ENCODE measurements at regions not wholly inside any gene's neighbourhood (a gene's known extent, or its start where the extent isn't known, plus 50 kb on each side); places are given as distances from the start of the nearest gene placed in this dataset.

DNA sequence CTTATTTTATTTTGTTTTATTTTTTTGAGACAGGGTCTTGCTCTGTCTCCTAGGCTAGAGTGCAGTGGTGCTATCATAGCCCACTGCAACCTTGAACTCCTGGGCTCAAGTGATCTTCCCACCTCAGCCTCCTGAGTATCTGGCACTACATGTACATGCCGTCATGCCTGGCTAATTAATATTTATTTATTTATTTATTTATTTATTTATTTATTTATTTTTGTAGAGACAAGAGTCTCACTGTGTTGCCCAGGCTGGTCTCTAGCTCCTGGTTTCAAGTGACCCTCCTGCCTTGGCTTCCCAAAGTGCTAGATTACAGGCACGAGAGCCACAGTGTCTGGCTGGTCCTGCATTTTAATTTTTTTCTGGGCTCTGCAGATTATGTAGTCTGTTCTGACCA is 84.9 kb upstream of the BCOR start:
- DNase-seq: no peak

DNA sequence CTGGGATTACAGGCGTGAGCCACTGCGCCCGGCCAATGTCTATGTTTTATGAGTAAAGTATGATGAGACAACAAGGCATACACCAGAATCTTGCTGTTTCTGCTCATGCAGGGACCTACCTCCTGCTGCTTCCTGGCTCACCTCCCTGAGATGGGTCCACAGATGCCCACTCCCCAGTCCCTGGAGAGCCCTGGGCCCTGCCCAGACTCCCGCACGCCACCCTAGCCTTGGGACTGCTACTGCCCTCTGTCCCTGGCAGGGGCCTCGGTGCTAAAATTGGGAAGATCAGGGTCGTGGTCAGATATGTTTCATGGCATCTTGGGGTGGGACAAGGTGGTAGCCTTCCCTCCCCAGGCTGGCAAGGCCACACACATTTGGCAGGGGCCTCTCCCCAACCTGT is 84.3 kb upstream of the BCOR start:
- DNase-seq: no peak

DNA sequence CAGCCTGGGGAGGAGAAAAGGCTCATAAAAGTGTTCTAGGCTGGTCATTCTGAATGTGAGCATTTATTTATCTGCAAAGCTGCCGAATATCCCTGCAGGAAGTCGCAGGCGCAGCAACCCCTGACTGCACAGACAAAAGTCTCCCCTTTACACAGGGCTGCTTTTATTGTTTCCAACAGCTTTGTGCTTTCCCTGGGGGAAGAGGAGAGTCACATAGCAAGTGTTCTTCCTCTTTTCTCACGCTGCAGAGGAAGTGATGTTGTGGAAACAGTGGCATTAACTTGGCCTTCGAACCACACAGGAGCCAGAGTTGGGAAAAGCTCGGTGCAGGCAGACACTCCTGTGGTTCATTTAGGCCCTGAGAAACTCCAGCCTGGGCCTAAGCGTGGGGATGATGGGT is 81.5 kb upstream of the BCOR start:
- no peak for DNase-seq

DNA sequence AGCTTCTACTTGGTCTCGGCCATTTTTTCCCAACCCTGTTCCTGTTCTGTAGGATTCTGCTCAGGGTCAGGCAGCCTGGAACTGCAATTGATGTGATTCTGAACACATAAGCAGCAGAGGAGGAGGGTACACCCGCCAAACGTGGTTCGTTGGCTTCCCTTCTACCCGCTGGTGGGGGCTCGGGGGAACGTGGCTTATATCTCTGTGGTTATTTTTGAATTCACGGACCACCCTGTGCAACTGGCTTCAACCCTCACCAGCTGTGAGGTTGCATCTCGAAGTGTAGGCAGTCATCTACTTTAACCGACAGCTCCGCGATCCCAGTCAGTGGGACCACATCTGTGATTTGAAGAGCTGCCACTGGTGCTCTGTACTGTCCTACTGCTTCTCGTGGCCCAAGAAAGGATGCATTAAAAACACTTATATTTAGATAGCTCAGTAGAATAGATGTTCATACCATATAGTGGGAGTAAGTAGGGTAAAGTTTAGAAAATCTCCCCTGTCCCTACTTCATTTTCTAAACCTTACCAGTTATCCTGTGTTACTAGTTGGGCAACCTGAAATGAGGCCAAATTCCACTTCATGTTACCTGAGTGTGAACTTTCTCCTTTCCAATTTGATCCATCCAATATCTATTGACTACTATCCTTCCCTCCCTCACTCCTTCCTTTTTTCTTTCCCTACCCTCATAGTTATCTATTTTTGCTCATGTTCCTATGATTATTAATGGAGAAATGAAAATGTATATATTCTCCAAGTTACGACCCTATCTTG is 80.4 kb upstream of the BCOR start:
- no peak for DNase-seq

DNA sequence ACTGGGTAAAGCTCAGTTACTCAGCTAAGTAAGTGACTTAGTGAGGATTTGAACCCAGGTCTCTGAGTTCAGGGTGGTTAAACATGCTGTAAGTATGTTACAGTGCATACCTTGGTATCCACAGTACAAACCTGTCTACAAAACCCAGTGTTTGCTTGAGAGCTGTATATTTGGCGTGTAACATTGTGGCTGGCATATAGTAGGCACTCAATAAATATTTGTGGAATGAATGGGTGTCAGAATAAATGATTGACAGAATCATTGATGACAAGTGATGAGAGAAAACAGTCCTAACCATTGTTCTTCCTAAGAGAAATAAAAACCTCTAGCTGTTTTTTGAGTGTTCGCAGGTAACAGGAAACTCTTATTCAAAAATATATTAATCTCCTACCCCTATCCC is 79.7 kb upstream of the BCOR start:
- DNase-seq: no peak

DNA sequence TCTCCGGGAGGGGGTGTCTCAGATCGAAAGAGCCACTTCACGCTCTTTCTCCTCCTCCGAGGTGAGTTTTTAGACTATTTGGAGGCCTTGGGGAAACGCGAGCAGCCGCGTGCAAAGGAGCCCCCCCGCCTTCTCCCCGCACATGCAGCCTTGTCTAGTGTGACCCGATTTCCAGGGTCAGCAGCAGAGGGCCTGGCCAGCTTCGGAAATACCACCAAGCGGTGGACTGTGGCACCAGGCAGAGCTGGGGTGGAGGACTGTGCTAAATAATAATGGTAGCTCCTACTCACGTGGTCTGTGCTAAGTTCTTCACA is 79.3 kb upstream of the BCOR start:
- DNase-seq: peak; percentile 37

DNA sequence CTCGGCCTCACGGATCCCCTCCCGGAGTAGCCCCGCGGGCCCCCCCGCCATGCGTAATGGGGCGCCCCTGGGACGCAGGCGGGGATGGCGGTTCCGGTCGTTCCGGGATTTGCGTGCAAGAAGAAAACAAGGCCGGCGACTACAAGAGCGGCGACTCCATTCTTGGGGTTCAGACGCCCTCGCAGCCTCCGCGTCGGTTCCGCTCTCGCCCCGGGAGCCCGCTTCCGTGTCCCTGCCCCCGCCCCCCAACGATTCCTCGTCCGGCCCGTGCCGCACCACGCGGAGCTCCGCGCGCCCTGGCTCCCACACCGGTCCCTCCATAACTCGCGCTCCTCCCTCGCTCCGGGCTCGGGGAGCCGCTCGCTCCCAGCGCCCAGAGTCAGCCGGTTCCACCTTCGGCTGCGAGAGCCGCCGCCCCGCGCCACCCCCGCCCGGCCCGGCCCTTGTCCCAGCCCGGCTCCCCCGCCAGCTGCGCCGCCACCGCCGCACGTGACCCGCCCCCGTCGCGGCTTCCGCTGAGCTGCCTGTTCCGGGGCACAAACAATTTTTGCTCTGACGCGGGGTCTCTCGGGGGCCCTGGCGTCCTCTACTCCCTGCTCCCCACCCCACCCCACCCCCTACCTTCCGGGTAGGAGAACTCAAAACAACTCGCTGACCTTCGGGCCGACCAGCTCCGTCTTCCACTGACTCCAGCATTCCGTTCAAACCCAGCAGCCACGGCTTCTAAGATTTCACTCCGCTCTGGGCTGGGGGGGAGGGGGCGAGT is 78.8 kb upstream of the BCOR start:
- DNase-seq: no peak

DNA sequence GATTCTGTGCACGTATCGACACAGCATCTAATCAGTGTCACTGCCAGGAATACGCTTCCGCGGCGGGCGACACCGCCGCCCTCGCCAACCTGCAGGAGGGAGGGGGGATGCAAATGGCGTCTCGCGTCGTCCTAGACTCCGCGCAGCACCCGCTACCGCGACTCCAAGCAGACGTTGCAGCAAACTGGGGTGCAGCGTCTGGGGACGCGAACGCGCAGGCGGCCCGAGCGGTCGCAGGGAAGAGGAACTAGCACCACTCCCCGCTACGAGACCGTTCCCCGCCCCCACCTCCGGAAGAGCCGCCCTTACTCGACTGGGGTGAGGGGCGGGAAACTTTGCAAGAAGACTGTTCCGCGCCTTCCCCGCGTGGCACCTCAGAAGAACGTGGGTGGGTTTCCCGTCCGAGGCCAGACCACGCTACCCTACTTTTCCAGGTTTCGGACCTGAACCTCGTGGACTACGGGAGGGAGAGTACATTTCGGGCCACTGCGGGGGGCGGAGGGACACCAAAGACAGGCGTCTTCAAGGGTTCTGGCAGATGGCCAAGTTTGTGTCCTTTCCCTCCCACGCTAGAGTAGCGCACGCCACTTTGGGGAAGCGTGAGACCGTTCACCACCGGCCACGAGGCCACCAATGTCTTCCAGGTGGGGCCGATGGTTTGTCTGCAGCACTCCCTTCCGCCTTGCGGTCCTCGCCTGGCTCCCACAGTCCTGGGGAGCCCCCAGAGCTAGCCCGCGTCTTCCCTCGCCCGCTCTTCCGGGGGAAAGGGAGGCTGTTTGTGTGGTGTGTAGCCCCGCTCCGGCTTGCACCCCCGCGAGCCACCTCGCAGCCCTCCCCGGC is 78.0 kb upstream of the BCOR start:
- peak; percentile 65 for DNase-seq

DNA sequence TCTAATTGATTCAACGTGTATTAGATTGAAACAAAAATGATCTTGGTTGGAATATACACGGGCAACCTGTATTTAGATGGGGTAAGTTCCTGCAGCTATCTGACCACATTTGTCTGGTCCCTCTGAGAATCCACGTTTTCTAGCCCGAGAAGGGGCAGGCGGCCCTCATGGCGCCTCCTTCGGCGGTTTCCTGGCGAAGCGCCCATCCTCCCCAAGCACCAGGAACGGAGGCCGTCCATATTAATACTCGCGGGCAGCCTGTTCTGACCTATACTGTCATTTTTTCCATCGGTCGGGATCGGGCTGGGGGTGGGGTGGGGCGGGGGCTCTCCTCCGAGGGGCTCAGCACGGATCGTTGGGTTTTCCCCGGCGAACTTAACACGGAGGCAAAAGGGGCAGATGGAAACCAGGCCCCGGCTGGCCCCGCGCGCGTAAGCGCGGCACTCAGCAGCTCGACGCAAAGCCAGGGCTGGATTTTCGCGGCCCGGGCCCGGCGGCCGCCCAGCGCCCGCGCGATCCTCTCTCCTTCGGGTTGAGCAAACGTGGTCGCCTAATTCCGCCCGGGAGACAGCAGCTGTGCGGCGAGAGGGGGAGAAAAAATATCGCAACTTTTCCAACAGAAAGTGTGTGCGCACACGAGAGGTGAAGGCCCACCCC is 77.2 kb upstream of the BCOR start:
- DNase-seq: no peak

DNA sequence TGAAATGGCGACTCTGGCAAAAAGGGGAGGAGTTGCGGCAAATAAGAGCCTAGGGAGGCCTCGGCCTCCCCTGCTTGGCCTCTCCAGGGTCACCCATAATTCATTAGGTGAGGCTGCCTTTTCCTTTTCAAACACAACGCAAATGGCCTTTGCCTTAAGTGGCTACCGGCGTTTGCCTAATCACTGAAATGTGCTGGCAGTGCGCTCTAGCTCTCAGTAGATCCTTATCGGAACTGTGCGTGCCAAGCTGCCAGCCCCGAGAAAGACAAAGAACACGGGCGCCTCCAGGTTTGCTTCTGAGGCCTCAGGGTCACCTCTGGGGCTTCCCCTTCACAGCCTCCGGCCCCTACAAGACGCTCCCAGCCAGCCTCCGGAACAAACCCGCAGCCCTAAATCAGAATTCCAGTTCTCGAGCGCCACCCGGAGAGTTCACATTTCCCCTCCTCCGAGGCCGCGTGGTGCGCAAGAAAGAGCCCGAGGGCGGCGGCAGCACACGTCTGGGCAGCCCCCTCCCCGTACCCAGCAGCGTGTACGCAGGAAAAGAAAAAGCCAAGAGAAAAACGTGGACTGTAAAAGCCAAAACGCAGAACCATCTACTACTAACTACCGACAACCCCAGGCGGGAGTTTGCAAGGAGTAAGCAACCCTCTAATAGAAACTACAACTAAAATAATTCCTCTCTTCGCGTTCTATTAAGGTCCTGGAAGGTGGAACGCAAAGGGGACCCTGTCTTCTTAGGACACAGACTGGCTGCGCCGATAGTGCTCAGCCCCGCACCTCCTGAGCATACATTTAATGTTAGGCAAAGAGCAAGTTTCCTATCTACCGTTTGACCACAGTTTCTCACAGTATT is 76.5 kb upstream of the BCOR start:
- no peak for DNase-seq

DNA sequence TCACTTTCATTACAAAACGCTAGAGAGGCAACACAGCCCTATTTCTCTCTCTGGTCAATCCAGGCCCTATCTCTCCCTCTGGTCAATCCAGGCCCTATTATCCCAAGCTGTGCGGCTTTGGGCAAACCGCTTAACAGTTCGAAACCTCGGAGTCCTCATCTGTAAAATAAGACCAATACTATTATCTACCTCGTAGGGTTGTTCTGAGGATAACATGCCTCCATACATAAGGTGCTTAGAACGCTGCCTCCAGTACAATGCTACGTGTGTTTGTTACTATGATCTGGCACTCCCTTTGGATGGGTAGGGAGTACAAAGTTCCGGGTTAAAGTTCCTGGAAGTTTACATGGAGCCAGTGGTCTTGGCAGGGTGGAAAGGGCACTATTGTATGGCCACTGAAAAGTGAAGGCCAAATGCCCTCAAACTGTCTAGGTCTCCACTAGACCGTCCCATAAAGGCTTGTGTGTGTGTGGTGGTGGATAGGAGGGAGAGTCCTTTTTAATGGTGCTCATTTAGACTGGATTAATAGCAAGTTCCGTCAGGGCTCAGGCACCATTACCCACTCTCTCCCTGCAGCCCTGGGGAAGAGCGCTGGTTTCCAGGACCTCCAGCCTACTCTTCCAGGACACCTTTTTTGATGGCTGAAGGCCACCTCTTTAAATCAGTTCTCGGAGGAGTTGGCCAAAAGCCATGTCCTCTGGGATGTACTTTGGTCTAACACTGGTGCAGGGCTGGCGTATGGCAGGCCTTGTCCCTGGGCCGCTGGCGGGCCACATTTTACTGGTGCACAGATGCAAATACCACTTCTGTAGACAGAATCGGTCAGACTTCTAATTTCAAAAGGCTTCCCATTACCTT is 75.6 kb upstream of the BCOR start:
- DNase-seq: no peak

DNA sequence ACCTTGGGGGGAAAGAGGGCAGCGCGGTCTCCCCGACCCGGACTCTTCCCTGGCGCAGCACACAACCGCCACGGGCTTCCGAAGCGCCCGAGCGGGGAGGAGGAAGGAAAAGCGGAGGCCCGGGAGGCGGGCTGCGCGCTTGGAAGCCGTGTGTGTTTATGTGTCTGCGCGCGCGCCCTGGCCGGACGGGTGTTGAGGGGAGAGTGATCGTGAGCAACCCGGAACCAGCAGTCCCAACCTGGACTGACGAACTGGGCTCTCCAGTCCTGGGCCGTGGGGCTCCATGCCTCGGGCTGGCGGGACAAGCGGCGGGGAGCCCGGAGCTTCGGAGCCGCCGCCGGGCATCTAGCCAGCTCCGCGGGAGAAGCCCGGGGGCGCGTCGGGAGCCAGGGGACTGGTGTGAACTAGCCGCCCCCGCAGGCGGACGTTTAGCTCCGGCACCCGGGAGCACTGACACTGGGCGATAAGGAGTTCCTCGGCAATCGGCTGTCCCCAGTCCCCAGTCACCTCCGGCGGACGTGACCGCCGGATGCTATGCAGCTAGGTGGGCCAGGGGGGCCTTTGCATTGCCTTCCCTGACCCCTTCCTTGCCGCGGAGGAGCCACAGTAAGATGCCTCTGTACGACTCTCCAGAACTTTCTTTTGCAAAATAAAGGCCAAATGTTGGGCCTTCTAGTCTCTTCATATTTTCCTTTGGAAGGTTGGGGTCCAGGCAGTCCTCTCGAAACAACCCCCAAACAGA is 74.8 kb upstream of the BCOR start:
- DNase-seq: no peak

DNA sequence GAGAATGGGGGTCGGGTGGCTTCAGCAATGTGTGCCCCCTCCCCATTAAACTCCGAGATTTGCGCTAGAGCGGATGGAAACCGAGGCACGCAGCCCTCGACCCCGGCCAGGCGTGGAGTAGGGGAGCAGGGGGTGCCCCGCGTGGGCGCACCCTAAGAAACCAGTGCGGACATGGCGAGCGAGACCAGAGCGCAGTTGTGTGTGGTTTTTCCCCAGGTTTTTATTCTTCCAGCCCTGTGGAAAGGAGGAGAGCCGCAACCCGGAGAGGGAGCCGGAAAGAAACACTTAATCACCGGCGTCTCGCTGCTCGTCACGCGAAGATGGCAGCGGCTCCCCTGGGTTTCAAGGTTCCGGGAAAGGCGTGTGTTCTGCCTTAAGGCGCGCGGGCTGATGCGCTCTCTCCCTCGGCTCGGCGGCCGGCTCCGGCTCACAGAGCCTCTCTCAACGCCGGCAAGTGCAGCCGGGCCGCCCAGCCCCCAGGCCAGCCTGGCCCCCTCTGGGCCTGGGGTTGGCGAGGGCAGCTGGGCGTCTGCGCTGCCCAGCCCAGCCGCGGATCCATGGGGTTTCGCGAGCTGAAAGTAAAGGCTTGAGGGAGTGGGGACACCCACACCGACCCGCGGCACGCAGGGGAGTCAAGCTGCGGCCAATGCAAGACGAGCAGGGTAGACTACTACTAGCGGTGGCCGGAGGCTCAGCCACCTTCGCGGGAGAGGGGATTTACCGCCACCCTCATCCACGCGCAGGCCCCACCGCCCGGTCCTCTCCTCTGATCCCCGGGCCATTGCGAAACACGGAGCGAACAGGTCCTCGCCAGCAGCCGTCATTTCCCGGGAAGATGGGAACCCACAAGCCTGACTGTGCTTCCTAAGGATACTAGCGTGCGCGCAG is 74.0 kb upstream of the BCOR start:
- no peak for DNase-seq

DNA sequence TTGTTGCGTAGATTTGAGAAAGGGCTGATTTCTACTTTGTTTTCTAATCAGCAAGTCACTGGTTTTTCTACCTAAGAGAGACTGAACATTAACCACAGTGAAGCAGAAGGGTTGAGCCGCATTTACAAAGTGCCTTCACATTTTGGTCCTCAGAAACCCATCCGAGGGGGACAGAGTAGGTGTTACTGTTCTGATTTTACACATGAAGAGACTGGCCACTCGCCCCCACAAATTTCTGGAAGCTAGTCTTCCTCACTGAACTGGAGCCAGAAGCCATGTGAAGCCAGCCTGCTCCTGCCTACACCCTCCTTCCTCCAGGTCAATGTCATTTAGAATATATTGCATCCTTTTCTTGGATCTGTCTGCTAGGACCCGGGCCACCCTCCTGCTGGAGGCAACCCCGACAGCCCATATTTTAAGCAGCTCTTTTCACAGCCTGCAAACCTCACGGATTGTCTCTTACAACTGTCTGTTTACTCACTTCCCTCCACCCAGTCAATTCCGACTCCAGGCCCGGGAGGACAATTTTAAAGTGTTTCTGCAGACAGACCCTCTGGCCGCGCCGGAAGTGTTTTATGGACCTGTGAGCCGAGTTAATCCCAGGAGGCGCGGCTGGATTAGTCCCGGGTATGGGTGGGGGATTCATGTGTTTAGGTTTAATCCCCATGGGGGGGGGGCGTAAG is 73.2 kb upstream of the BCOR start:
- no peak for DNase-seq

DNA sequence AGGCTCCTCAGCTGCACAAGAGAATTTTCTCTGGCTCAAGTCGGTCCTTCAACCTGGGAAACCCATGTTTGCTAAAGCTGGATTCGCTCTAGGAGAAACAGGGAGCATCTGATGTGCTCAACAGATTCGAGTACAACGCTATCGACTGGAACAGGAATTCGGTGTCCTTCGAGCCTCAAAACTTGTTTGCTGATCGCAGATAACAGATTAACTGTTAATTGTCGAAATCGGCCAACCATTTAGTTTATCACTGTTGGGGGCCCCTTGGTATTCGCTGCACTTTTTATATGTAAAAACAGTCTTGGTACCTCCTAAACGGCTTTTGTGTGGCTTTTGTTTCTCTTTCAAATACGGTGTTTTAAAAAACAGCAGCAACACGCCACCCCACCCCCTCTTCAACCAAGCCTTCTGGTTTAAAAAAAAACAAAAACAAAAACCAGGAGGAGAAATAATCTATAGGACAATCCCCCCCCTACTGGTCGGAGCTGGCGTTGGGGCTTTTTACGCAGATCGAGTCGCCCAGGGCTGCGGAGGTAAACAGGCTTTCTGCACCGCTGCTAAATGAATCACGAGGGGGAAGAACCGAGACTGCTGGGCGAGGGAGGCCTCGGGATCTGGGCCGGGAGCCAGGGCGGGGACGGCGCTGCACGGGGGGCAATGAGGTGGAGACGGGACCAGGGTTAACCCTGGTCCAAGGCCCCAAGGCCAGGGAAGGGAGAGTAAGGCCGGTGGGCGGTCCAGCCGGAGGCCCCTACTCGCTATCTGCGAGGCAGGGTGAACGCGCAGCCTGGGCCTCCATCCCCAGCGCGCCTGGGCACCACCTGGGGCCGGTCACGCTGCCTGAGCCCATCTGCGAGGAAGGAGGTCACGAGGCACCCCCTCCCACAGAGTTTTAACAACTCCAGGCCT is 71.7 kb upstream of the BCOR start:
- DNase-seq: peak; percentile 81

DNA sequence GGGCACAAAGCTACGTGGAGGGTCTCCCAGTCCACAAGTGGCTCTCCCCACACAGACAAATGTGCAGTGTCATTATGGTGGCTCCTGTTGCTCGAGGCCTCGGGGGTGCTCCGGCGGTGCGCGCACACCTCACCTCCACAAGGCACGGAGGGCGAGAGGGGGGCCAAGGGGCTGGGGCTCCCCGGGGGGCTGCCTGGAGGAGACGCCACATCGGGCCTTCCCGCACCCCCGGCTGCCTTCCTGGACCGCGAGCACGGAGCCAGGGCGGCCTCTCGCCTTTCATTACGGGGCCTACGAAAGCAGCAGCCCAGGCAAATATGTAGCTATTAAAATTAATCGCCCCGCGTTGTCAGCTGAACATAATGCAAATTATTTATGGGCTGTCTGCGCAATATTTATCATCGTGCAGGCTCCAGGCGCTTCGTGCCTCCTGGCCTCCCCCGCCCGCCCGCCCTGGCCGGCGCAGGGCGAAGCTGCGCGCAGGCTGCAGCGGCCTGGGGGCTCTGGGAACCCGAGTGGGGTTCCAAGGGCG is 70.8 kb upstream of the BCOR start:
- no peak for DNase-seq

All from left kidney (tissue), 1 donor.